GM13976 (cell line): ENCODE measurements at regions not wholly inside any gene's neighbourhood (a gene's known extent, or its start where the extent isn't known, plus 50 kb on each side); places are given as distances from the start of the nearest gene placed in this dataset.

Experiments used
- DNase-seq: peaks from one replicate; pipeline ENCODE4 v3.0.0; 2012; ENCODE audit warnings: low spot score
- CTCF ChIP-seq: IDR thresholded peaks from 2 replicates; pipeline ENCODE4 v1.5.1; 2012; ENCODE audit warnings: borderline replicate concordance, mild to moderate bottlenecking; ENCODE audit not compliant: insufficient read depth; ENCODE audit errors: extremely low read depth, missing control alignments, control extremely low read depth
- in situ Hi-C: fragments of 300-500 bp; cut with MboI; formaldehyde crosslinking; loops from one replicate; pipeline ENCODE4 v1.12.0; 2022; ENCODE audit warnings: low sequenced_read_pairs, mixed read lengths, inconsistent platforms; ENCODE audit not compliant: unreplicated experiment

- DNase-seq, result no peak
- in situ Hi-C loops, result no loop called here
- TF ChIP-seq CTCF, result no peak
Observed at GRCh38 chr6:12482386-12483375, 192.5 kb downstream of the EDN1 start.

GRCh38 chr6:12483712-12484111 is 193.6 kb downstream of the EDN1 start:
- DNase-seq, result peak; percentile 25
- TF ChIP-seq CTCF, result no peak
- in situ Hi-C loops, result no loop called here

- DNase-seq, result no peak
- in situ Hi-C loops, result no loop called here
- TF ChIP-seq CTCF, result no peak
Observed at GRCh38 chr6:12484519-12484918, 194.4 kb downstream of the EDN1 start.

GRCh38 chr6:12485226-12485764 is 195.1 kb downstream of the EDN1 start:
- no peak for TF ChIP-seq CTCF
- in situ Hi-C loops, result no loop called here

GRCh38 chr6:12485837-12486236 is 195.7 kb downstream of the EDN1 start:
- in situ Hi-C loops, result no loop called here
- no peak for TF ChIP-seq CTCF
- DNase-seq, result no peak

More at GRCh38 chr6:12485226-12485764, 195.1 kb downstream of the EDN1 start:
- DNase-seq, result no peak

- no peak for DNase-seq
- TF ChIP-seq CTCF, result no peak
- in situ Hi-C loops, result no loop called here
Observed at GRCh38 chr6:12490351-12490903, 200.3 kb downstream of the EDN1 start.
